HG02571 (cell line): ENCODE measurements at regions not wholly inside any gene's neighbourhood (a gene's known extent, or its start where the extent isn't known, plus 50 kb on each side); places are given as distances from the start of the nearest gene placed in this dataset.

ENCODE experiments used
- ATAC-seq: cut with Tn5 transposase; IDR thresholded peaks from one replicate; pipeline ENCODE4 v1.9.1; 2021; ENCODE audit warnings: mild to moderate bottlenecking, moderate library complexity; ENCODE audit not compliant: unreplicated experiment

- no peak for ATAC-seq
Measured at GRCh38 chr3:22555753-22556435, 647.2 kb upstream of the UBE2E2 start.

GRCh38 chr3:22565393-22565792, 637.7 kb upstream of the UBE2E2 start:
- no peak for ATAC-seq

- no peak for ATAC-seq
Measured at GRCh38 chr3:22568285-22568684, 634.8 kb upstream of the UBE2E2 start.

GRCh38 chr3:22569570-22569969, 633.6 kb upstream of the UBE2E2 start:
- no peak for ATAC-seq

GRCh38 chr3:22581007-22581406, 622.1 kb upstream of the UBE2E2 start:
- ATAC-seq, result no peak

- no peak for ATAC-seq
Measured at GRCh38 chr3:22582266-22582665, 620.9 kb upstream of the UBE2E2 start.

GRCh38 chr3:22585504-22585903, 617.6 kb upstream of the UBE2E2 start:
- ATAC-seq, result no peak

- no peak for ATAC-seq
Measured at GRCh38 chr3:22585911-22586310, 617.2 kb upstream of the UBE2E2 start.

GRCh38 chr3:22587446-22587845, 615.7 kb upstream of the UBE2E2 start:
- no peak for ATAC-seq

GRCh38 chr3:22593638-22594037, 609.5 kb upstream of the UBE2E2 start:
- no peak for ATAC-seq

- no peak for ATAC-seq
Measured at GRCh38 chr3:22594990-22595389, 608.1 kb upstream of the UBE2E2 start.

- no peak for ATAC-seq
Measured at GRCh38 chr3:22606461-22606860, 596.7 kb upstream of the UBE2E2 start.

GRCh38 chr3:22606938-22607337, 596.2 kb upstream of the UBE2E2 start:
- no peak for ATAC-seq

GRCh38 chr3:22608093-22608492, 595.0 kb upstream of the UBE2E2 start:
- no peak for ATAC-seq

GRCh38 chr3:22608721-22609120, 594.4 kb upstream of the UBE2E2 start:
- no peak for ATAC-seq

GRCh38 chr3:22609139-22609538, 594.0 kb upstream of the UBE2E2 start:
- no peak for ATAC-seq

- no peak for ATAC-seq
Measured at GRCh38 chr3:22612927-22613326, 590.2 kb upstream of the UBE2E2 start.

GRCh38 chr3:22615790-22616189, 587.3 kb upstream of the UBE2E2 start:
- ATAC-seq, result no peak

GRCh38 chr3:22617372-22617771, 585.8 kb upstream of the UBE2E2 start:
- no peak for ATAC-seq

- no peak for ATAC-seq
Measured at GRCh38 chr3:22620498-22620897, 582.6 kb upstream of the UBE2E2 start.

- no peak for ATAC-seq
Measured at GRCh38 chr3:22621205-22621809, 581.8 kb upstream of the UBE2E2 start.

GRCh38 chr3:22627993-22628499, 575.1 kb upstream of the UBE2E2 start:
- ATAC-seq, result no peak

GRCh38 chr3:22632536-22632935, 570.6 kb upstream of the UBE2E2 start:
- no peak for ATAC-seq
